PC-3 (cell line): ENCODE measurements at regions not wholly inside any gene's neighbourhood (a gene's known extent, or its start where the extent isn't known, plus 50 kb on each side); places are given as distances from the start of the nearest gene placed in this dataset.

Source experiments
- ATAC-seq: fragments of 200-7000 bp; cut with Tn5 transposase; 2 replicates; pipeline ENCODE4 v1.9.1; 2020; ENCODE audit warnings: mild to moderate bottlenecking, moderate library complexity
- BruUV-seq: library from RNA; stranded (reverse); fragments of 400-500 nt; replicated peaks from 2 replicates; lab custom pipeline; 2021; lab: Mats Ljungman, UMichigan
- CTCF ChIA-PET: fragments of 300-600 bp; sonication (Branson Sonifier 250); formaldehyde crosslinking; loops from one replicate; lab custom pipeline; 2022; ENCODE audit warnings: antibody characterized with exemption; lab: Charles Lee
- POLR2A ChIA-PET: fragments of 300-600 bp; sonication (Branson Sonifier 250); formaldehyde crosslinking; loops from one replicate; lab custom pipeline; 2022; ENCODE audit warnings: antibody characterized with exemption; ENCODE audit not compliant: unreplicated experiment; lab: Charles Lee
- DNase-seq: peaks from one replicate; pipeline ENCODE4 v3.0.0-alpha.2; 2015
- H2AFZ ChIP-seq: fragments of 300-600 bp; sonication (generic); 2 replicates; pipeline ENCODE4 v1.6.0; 2016; ENCODE audit warnings: antibody characterized with exemption, low read length
- H3F3A ChIP-seq: fragments of 300-600 bp; sonication (generic); one replicate; pipeline ENCODE4 v1.6.0; 2017; ENCODE audit warnings: antibody characterized with exemption, low read length, control low read depth, mild to moderate bottlenecking; ENCODE audit not compliant: unreplicated experiment
- H3K27ac ChIP-seq: fragments of 300-600 bp; sonication (generic); 2 replicates; pipeline ENCODE4 v1.5.1; 2016; ENCODE audit warnings: mild to moderate bottlenecking, low read length
- H3K27me3 ChIP-seq: fragments of 300-600 bp; sonication (generic); 2 replicates; pipeline ENCODE4 v1.6.1; 2016; ENCODE audit warnings: low read length, mixed read lengths
- H3K36me3 ChIP-seq: fragments of 300-600 bp; sonication (generic); 2 replicates; pipeline ENCODE4 v1.6.1; 2016; ENCODE audit warnings: low read depth, mixed run types, low read length, mixed read lengths
- H3K4me1 ChIP-seq: fragments of 300-600 bp; sonication (generic); 2 replicates; pipeline ENCODE4 v1.5.1; 2016; ENCODE audit warnings: low read length; ENCODE audit not compliant: insufficient read depth
- H3K4me2 ChIP-seq: fragments of 300-600 bp; sonication (generic); 2 replicates; pipeline ENCODE4 v1.6.0; 2016; ENCODE audit warnings: low read length
- H3K4me3 ChIP-seq: fragments of 300-600 bp; sonication (generic); 2 replicates; pipeline ENCODE4 v1.5.1; 2016; ENCODE audit warnings: mild to moderate bottlenecking, low read length, mixed read lengths
- H3K79me2 ChIP-seq: fragments of 300-600 bp; sonication (generic); 2 replicates; pipeline ENCODE4 v1.6.1; 2017; ENCODE audit warnings: low read length, mixed read lengths
- H3K9ac ChIP-seq: fragments of 300-600 bp; sonication (generic); 2 replicates; pipeline ENCODE4 v1.6.0; 2016; ENCODE audit warnings: mild to moderate bottlenecking, low read length
- H3K9me2 ChIP-seq: fragments of 300-600 bp; sonication (generic); replicated peaks from 2 replicates; pipeline ENCODE4 v1.6.1; 2016; ENCODE audit warnings: mixed run types, low read length, mixed read lengths
- H3K9me3 ChIP-seq: fragments of 300-600 bp; sonication (generic); 2 replicates; pipeline ENCODE4 v1.6.1; 2016; ENCODE audit warnings: low read length, mixed read lengths
- H4K20me1 ChIP-seq: fragments of 300-600 bp; sonication (generic); 2 replicates; pipeline ENCODE4 v1.6.1; 2016; ENCODE audit warnings: low read length, mixed read lengths
- CTCF ChIP-seq: fragments of 300-600 bp; sonication (generic); conservative IDR thresholded peaks from 2 replicates; pipeline ENCODE4 v1.5.1; 2017; ENCODE audit warnings: antibody characterized with exemption, low read depth, mild to moderate bottlenecking, low read length
- EZH2 ChIP-seq: fragments of 300-600 bp; sonication (generic); IDR thresholded peaks from one replicate; pipeline ENCODE4 v1.6.1; 2017; ENCODE audit warnings: antibody characterized with exemption, mild to moderate bottlenecking, low read length; ENCODE audit not compliant: unreplicated experiment
- EZH2phosphoT487 ChIP-seq: fragments of 300-600 bp; sonication (generic); IDR thresholded peaks from 2 replicates; pipeline ENCODE4 v1.6.1; 2018; ENCODE audit warnings: mild to moderate bottlenecking, antibody characterized with exemption, low read length, borderline replicate concordance
- intact Hi-C: fragments of 100-400 bp; cut with micrococcal nuclease; formaldehyde crosslinking; loops from 2 replicates; pipeline ENCODE4 v1.9.0; 2023

DNA sequence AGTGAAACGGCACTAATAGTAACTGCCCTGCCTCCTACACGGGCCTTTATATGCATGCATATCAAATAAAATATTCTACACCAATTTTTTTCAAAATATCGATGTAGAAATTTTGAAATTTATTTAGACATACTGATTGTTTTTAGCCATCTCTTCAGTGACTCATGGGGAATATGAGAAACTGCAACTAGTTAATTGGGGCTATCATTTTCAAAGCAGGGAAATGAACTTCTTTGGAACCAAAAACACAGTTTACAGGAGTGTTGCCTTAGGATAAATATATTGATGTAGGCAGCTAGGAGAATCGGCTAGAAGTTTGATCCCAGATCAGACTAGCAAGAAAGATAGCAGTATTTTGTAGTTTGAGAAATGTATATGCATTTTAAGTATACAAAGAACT, 1010.8 kb upstream of the AGA start:
- H3K79me2 ChIP-seq: no peaks in the 10 kb centered on the region
- H3K27me3 ChIP-seq: no peaks in the 10 kb centered on the region
- H3K9me2 ChIP-seq: no peaks in the 10 kb centered on the region
- H3K27ac ChIP-seq: no peak overlapping the region
- no peak for DNase-seq
- POLR2A ChIA-PET: no interaction called here
- no peak overlapping the region for H3K4me3 ChIP-seq
- no peak overlapping the region for H3K9ac ChIP-seq
- no peaks in the 10 kb centered on the region for H3F3A ChIP-seq
- no peaks in the 10 kb centered on the region for H4K20me1 ChIP-seq
- ATAC-seq: no peak
- H2AFZ ChIP-seq: peak overlapping the region; percentile 38; the same call in 1 of the 2 replicates
- peak overlapping the region; percentile 46; the same call in 1 of the 2 replicates for H3K4me2 ChIP-seq
- no peaks in the 10 kb centered on the region for H3K9me3 ChIP-seq
- intact Hi-C loops: no loop called here
- H3K36me3 ChIP-seq: no peaks in the 10 kb centered on the region
- CTCF ChIA-PET: no interaction called here
- BruUV-seq: no TSS peak
- TF ChIP-seq CTCF: no peak
- TF ChIP-seq EZH2: no peak
- TF ChIP-seq EZH2phosphoT487: no peak
- H3K4me1 ChIP-seq: no peaks in the 10 kb centered on the region

DNA sequence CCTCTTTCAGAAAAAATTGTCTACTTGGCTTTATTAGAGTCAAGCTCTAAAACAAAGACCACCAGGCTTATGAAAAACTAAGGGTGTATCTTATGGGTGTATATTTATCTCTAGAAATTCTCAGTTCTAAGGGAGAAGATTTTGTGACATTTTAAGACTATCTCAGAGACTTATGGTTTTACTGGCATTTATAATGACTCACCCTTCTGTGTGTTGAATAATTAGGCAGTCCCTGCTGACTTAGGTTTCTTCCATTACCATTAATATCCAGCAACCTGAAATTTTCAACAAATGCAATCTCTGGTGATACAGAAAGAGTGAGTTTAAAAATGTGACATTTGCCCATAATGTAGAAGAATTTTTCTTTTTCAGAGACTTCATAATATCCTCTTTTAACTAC, 1015.0 kb upstream of the AGA start:
- TF ChIP-seq EZH2 (no peak), CTCF (no peak), EZH2phosphoT487 (no peak)
- Histone ChIP-seq H3K9me2 (no peaks in the 10 kb centered on the region), H3K27me3 (no peaks in the 10 kb centered on the region), H3K4me1 (no peaks in the 10 kb centered on the region), H3K4me2 (no peak overlapping the region), H3K79me2 (no peaks in the 10 kb centered on the region), H3K27ac (no peak overlapping the region), H3K9ac (no peak overlapping the region), H3K9me3 (no peaks in the 10 kb centered on the region), H4K20me1 (no peaks in the 10 kb centered on the region), H3K36me3 (no peaks in the 10 kb centered on the region), H3K4me3 (no peak overlapping the region), H3F3A (no peaks in the 10 kb centered on the region), H2AFZ (no peak overlapping the region)
- POLR2A ChIA-PET: no interaction called here
- intact Hi-C loops: no loop called here
- DNase-seq: no peak
- no TSS peak for BruUV-seq
- CTCF ChIA-PET: no interaction called here
- ATAC-seq: no peak

GRCh38 chr4:178462710-178463109, 1020.5 kb upstream of the AGA start:
- intact Hi-C loops: no loop called here
- Histone ChIP-seq H3K9ac (no peak overlapping the region), H3K9me2 (no peaks in the 10 kb centered on the region), H3F3A (no peaks in the 10 kb centered on the region), H3K9me3 (no peaks in the 10 kb centered on the region), H3K4me2 (no peak overlapping the region), H3K36me3 (no peaks in the 10 kb centered on the region), H2AFZ (no peak overlapping the region), H3K4me3 (no peak overlapping the region), H4K20me1 (no peaks in the 10 kb centered on the region), H3K4me1 (no peaks in the 10 kb centered on the region), H3K27me3 (no peaks in the 10 kb centered on the region), H3K79me2 (no peaks in the 10 kb centered on the region), H3K27ac (no peak overlapping the region)
- no peak for ATAC-seq
- ChIA-PET POLR2A (no interaction called here), CTCF (no interaction called here)
- TF ChIP-seq CTCF (no peak), EZH2phosphoT487 (no peak), EZH2 (no peak)
- DNase-seq: peak; percentile 8
- BruUV-seq: no TSS peak
